Prostate gland (tissue), 2 donors: ENCODE measurements at regions not wholly inside any gene's neighbourhood (a gene's known extent, or its start where the extent isn't known, plus 50 kb on each side); places are given as distances from the start of the nearest gene placed in this dataset.

ENCODE experiments used
- DNase-seq: peaks from one replicate; pipeline ENCODE4 v3.0.0-alpha.2; 2019; ENCODE audit warnings: low spot score
- H3K27ac ChIP-seq, 2 donors: fragments of 200-600 bp; sonication (generic); 2 replicates each; pipeline ENCODE4 v1.5.1; 2017 to 2019
- H3K27me3 ChIP-seq: fragments of 200-600 bp; sonication (generic); replicated peaks from 2 replicates; pipeline ENCODE4 v1.5.1; 2019; ENCODE audit not compliant: insufficient read depth
- H3K36me3 ChIP-seq, 2 donors: fragments of 200-600 bp; sonication (generic); 1 replicate in 1 of 2; 2 replicates in 1 of 2; pipeline versions ENCODE4 v1.5.1 to v1.8.1; 2017 to 2019
- H3K4me1 ChIP-seq: fragments of 200-600 bp; sonication (generic); replicated peaks from 2 replicates; pipeline ENCODE4 v1.5.1; 2019
- H3K4me3 ChIP-seq, 2 donors: fragments of 200-600 bp; sonication (generic); 2 replicates each; pipeline ENCODE4 v1.5.1; 2017 to 2019
- H3K9me3 ChIP-seq: fragments of 200-600 bp; sonication (generic); 2 replicates; pipeline ENCODE4 v1.5.1; 2017
- CTCF ChIP-seq, 4 experiments: fragments of 200-600 bp in 2 of 4; fragments of 450-650 bp in 2 of 4; sonication (generic) in 2 of 4; IDR thresholded peaks; 1 replicate in 3 of 4; 2 replicates in 1 of 4; pipeline ENCODE4 v1.5.1; 2016 to 2019; ENCODE audit warnings: antibody characterized with exemption in 4 of 4, mild to moderate bottlenecking in 2 of 4, moderate library complexity in 2 of 4
- POLR2A ChIP-seq: fragments of 450-650 bp; IDR thresholded peaks from one replicate; pipeline ENCODE4 v1.6.1; 2016; ENCODE audit warnings: antibody characterized with exemption, mild to moderate bottlenecking
- POLR2AphosphoS5 ChIP-seq: sonication (generic); formaldehyde crosslinking; IDR thresholded peaks from one replicate; pipeline ENCODE4 v1.6.1; 2017; ENCODE audit warnings: antibody characterized with exemption
- WGBS: methylation state at CpG from one replicate; pipeline ENCODE4 v1.1.5; 2018; 5-methylcytosine and 5-hydroxymethylcytosine counted together
- intact Hi-C: fragments of 100-400 bp; cut with DNase I; formaldehyde crosslinking; loops from one replicate; pipeline ENCODE4 v1.14.2; 2022

- no peak overlapping the region for H3K27ac ChIP-seq
- H3K36me3 ChIP-seq, result no peaks in the 10 kb centered on the region
Measured at GRCh38 chr15:77852241-77853007, 219.7 kb upstream of the LINGO1 start.

GRCh38 chr15:77851691-77852090 is 219.0 kb upstream of the LINGO1 start:
- H3K9me3 ChIP-seq, result no peaks in the 10 kb centered on the region
- 33% methylated on average over 6 of the region's 6 CpGs for WGBS
- H3K27me3 ChIP-seq, result no peaks in the 10 kb centered on the region
- intact Hi-C loops, result no loop called here
- H3K4me1 ChIP-seq, result no peaks in the 10 kb centered on the region
- no peak overlapping the region for H3K27ac ChIP-seq
- H3K4me3 ChIP-seq, result no peak overlapping the region
- no peak for DNase-seq
- H3K36me3 ChIP-seq, result no peaks in the 10 kb centered on the region
- no peak for TF ChIP-seq CTCF (IDR thresholded peaks at IDR 0.05)
- TF ChIP-seq POLR2AphosphoS5, result no peak
- no peak for TF ChIP-seq POLR2A

More at GRCh38 chr15:77852241-77853007, 219.7 kb upstream of the LINGO1 start:
- no peak for DNase-seq
- H3K4me3 ChIP-seq, result no peak overlapping the region
- H3K9me3 ChIP-seq, result no peaks in the 10 kb centered on the region
- H3K4me1 ChIP-seq, result no peaks in the 10 kb centered on the region
- TF ChIP-seq POLR2AphosphoS5, result no peak
- no peak for TF ChIP-seq CTCF (IDR thresholded peaks at IDR 0.05)
- no peak for TF ChIP-seq POLR2A
- intact Hi-C loops, result no loop called here
- no peaks in the 10 kb centered on the region for H3K27me3 ChIP-seq
- WGBS, result 56% methylated on average over 23 of the region's 23 CpGs

GRCh38 chr15:77851086-77851485 is 218.4 kb upstream of the LINGO1 start:
- H3K27ac ChIP-seq, result no peak overlapping the region
- intact Hi-C loops, result no loop called here
- no peaks in the 10 kb centered on the region for H3K27me3 ChIP-seq
- H3K36me3 ChIP-seq, result no peaks in the 10 kb centered on the region
- TF ChIP-seq POLR2A (no peak), CTCF (IDR thresholded peaks at IDR 0.05) (no peak), POLR2AphosphoS5 (no peak)
- H3K4me1 ChIP-seq, result no peaks in the 10 kb centered on the region
- no peak for DNase-seq
- H3K9me3 ChIP-seq, result no peaks in the 10 kb centered on the region
- H3K4me3 ChIP-seq, result no peak overlapping the region
- WGBS, result 57% methylated on average over 7 of the region's 7 CpGs

GRCh38 chr15:77846986-77847385 is 214.3 kb upstream of the LINGO1 start:
- DNase-seq, result no peak
- Histone ChIP-seq H3K4me1 (no peaks in the 10 kb centered on the region), H3K27ac (no peak overlapping the region), H3K4me3 (no peak overlapping the region), H3K36me3 (no peaks in the 10 kb centered on the region), H3K27me3 (no peaks in the 10 kb centered on the region), H3K9me3 (no peaks in the 10 kb centered on the region)
- WGBS, result 77% methylated on average over 2 of the region's 2 CpGs
- TF ChIP-seq POLR2AphosphoS5 (no peak), CTCF (IDR thresholded peaks at IDR 0.05) (no peak), POLR2A (no peak)
- intact Hi-C loops, result no loop called here

- Histone ChIP-seq H3K36me3 (no peaks in the 10 kb centered on the region), H3K27ac (no peak overlapping the region), H3K4me3 (no peak overlapping the region), H3K9me3 (no peaks in the 10 kb centered on the region), H3K4me1 (no peaks in the 10 kb centered on the region), H3K27me3 (no peaks in the 10 kb centered on the region)
- TF ChIP-seq POLR2AphosphoS5 (no peak), CTCF (IDR thresholded peaks at IDR 0.05) (no peak)
- DNase-seq, result no peak
- intact Hi-C loops, result no loop called here
- WGBS, result 26% methylated on average over 2 of the region's 2 CpGs
Measured at GRCh38 chr15:77846360-77846759, 213.6 kb upstream of the LINGO1 start.
